Activated naive CD8-positive, alpha-beta T cell treated with anti-CD3 and anti-CD28 coated beads, Interleukin-2, amount 10 ng/mL, durations not matched to agents 7 days and 5 days (primary cell): ENCODE measurements at regions not wholly inside any gene's neighbourhood (a gene's known extent, or its start where the extent isn't known, plus 50 kb on each side); places are given as distances from the start of the nearest gene placed in this dataset.
A peak's percentile ranks its signal among the peaks of the same experiment; 100 is the strongest.
"Not testable (repeated sequence)": the region's sequence is repeated elsewhere in the genome, so short reads cannot be mapped to it uniquely, and the experiment has no call there.

Source experiments
- ATAC-seq: fragments of 150-1000 bp; cut with Tn5 transposase; one replicate; pipeline ENCODE4 v1.10.0; 2021; ENCODE audit warnings: low read depth, moderate library complexity
- POLR2A ChIA-PET: fragments of 350-600 bp; sonication (Branson Sonifier 250); formaldehyde crosslinking; loops from one replicate; lab custom pipeline; 2021; ENCODE audit warnings: antibody characterized with exemption; lab: Charles Lee
- DNase-seq: peaks from one replicate; pipeline ENCODE4 v3.0.0; 2021
- H3K27ac Mint-ChIP-seq: one replicate; pipeline ENCODE4 v1.8.0; 2022; ENCODE audit warnings: mild to moderate bottlenecking, mixed read lengths
- H3K27me3 Mint-ChIP-seq: one replicate; pipeline ENCODE4 v1.8.0; 2022; ENCODE audit warnings: mild to moderate bottlenecking, moderate library complexity, mixed read lengths
- H3K36me3 Mint-ChIP-seq: one replicate; pipeline ENCODE4 v1.8.0; 2021; ENCODE audit warnings: mild to moderate bottlenecking, mixed read lengths
- H3K4me1 Mint-ChIP-seq: one replicate; pipeline ENCODE4 v1.8.0; 2021; ENCODE audit warnings: mixed read lengths
- H3K4me3 Mint-ChIP-seq: one replicate; pipeline ENCODE4 v1.8.0; 2022; ENCODE audit warnings: mild to moderate bottlenecking, moderate library complexity, mixed read lengths
- H3K9me3 Mint-ChIP-seq: one replicate; pipeline ENCODE4 v1.8.0; 2021; ENCODE audit warnings: mixed read lengths

DNA sequence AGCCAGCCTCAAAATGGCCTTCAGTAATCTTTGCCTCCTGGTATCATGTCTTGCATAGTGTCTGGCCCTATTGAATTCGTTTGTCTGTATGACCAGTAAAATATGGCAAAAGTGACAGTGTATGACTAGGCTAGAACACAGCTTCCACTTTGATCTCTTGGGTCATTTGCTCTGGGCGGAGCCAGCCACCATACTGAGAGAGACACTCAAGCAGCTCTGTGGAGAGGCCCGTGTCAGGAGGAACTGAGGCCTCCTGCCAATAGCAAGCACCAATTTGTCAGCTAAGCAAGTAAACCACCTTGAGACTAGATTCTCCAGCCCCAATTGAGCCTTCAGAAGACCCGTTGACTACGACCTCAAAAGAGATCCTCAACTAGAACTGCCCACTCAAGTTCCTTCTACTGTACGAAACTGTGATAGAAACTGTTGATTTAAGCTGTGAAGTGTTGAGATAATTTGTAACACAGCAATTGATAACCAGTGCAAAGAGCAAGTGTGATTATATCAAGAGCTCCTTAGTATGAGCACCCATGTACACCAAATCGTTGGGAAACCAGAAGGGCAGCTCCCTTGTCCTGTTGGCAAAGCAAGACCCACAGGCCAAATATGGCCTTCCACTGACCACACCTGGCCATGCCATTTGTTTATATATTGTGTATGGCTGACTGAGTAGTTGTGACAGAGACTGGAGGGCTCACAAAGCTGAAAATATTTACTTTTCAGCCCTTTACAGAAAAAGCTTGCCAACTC, 52.7 kb upstream of the SERBP1 start:
- peaks cover 5% of the 10 kb centered on the region for H3K4me1 Mint-ChIP-seq
- no peak overlapping the region for H3K4me3 Mint-ChIP-seq
- H3K36me3 Mint-ChIP-seq: no peaks in the 10 kb centered on the region
- no peaks in the 10 kb centered on the region for H3K9me3 Mint-ChIP-seq
- H3K27me3 Mint-ChIP-seq: no peaks in the 10 kb centered on the region
- DNase-seq (no peak), ATAC-seq (no peak)
- no peak overlapping the region for H3K27ac Mint-ChIP-seq
- POLR2A ChIA-PET: interaction anchor here (0.5 kb wide), 1 partner anchor 62 kb away, joined by 3 read pairs; no protein-coding TSS in a partner anchor

- Mint-ChIP-seq H3K4me1 (peaks cover 2% of the 10 kb centered on the region), H3K36me3 (no peaks in the 10 kb centered on the region), H3K27me3 (no peaks in the 10 kb centered on the region), H3K4me3 (no peak overlapping the region), H3K27ac (no peak overlapping the region), H3K9me3 (no peaks in the 10 kb centered on the region)
- ATAC-seq: no peak
- DNase-seq: no peak
- POLR2A ChIA-PET: no interaction called here
Measured at GRCh38 chr1:67484492-67484891, 54.3 kb upstream of the SERBP1 start.

DNA sequence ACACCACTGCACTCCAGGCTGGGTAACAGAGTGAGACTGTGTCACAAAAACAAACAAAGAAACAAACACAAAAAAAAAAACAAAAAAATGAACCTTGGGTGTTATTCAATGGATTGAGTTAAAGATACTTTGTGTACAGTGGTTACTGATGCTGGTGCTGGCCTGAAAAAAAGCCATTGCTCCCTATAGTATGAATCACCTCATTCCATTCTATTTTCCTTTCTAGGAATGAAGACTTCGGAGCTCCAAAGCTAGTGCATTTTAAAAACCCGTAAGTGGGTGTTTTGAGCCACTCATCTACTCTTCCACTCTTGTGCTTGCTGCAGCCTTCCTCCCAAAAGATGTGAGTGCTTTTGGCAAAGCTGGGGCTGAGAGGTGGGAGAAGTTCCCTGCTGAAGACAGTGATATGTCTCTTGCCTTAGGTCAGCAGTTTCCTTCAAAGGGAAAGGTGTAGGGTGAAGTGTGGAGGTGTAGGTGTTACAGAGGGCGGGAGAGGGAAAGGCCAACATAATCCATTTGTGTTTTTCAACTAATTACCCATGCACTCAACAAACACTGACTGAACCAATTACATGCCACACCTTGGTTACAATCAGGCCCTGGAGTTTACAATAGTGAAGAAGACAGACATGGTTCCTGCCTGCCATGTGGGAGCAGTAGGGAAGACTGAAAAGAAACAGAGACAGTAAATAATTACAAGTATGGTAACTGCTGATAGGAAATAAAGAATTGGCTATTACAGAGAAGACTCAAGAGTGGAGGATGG, 55.0 kb upstream of the SERBP1 start:
- no peaks in the 10 kb centered on the region for H3K9me3 Mint-ChIP-seq
- H3K36me3 Mint-ChIP-seq: no peaks in the 10 kb centered on the region
- POLR2A ChIA-PET: no interaction called here
- no peak overlapping the region for H3K4me3 Mint-ChIP-seq
- no peaks in the 10 kb centered on the region for H3K27me3 Mint-ChIP-seq
- H3K4me1 Mint-ChIP-seq: peaks cover 3% of the 10 kb centered on the region
- H3K27ac Mint-ChIP-seq: no peak overlapping the region
- ATAC-seq: no peak
- DNase-seq: no peak

DNA sequence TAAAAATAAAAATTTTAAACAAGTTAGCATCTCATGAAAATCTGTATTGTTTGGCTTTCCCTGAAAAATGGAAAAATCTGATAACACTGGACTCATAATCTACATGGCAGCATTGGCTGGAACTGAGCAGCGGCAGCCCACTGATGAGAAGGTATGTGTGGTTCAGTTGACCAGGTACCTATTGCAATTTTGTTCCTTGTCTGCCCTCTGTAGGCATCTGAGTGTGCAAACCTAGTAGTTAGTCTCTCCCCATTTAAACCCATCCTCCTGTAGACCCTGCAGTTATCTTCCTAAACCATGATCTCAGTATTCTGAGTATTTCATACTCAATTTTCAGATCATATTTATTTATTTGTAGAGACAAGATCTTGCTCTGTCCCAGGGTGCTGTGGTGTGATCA, 59.4 kb upstream of the SERBP1 start:
- Mint-ChIP-seq H3K4me3 (no peak overlapping the region), H3K9me3 (no peaks in the 10 kb centered on the region), H3K27ac (no peak overlapping the region), H3K27me3 (no peaks in the 10 kb centered on the region), H3K36me3 (no peaks in the 10 kb centered on the region), H3K4me1 (peaks cover 1% of the 10 kb centered on the region)
- POLR2A ChIA-PET: no interaction called here
- ATAC-seq: no peak
- no peak for DNase-seq

- Mint-ChIP-seq H3K4me1 (peaks cover 1% of the 10 kb centered on the region), H3K27ac (no peak overlapping the region), H3K4me3 (no peak overlapping the region), H3K27me3 (no peaks in the 10 kb centered on the region), H3K9me3 (no peaks in the 10 kb centered on the region), H3K36me3 (no peaks in the 10 kb centered on the region)
- DNase-seq (no peak), ATAC-seq (no peak)
- POLR2A ChIA-PET: no interaction called here
Measured at GRCh38 chr1:67491280-67491679, 61.1 kb upstream of the SERBP1 start.

DNA sequence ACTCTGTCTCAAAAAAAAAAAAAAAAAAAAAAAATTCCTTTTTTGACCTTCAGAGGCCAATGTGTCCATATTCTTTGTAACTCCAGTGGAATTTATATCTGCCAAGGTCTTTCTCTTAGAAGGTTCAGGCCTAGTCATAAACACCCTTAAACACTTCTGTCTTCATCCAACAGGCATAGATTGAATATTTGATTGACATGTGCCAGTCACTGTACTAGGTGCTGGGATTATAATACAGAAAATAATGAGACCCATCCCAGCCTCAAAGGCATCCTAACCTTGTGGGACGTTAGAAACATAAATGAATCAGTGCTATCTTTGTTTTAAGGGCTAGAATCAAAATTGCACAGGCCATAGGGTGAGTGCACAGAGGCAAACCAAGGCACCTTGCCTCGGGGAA, 62.9 kb upstream of the SERBP1 start:
- DNase-seq: no peak
- Mint-ChIP-seq H3K27me3 (no peaks in the 10 kb centered on the region), H3K36me3 (no peaks in the 10 kb centered on the region), H3K4me3 (no peak overlapping the region), H3K9me3 (no peaks in the 10 kb centered on the region), H3K4me1 (peaks cover 1% of the 10 kb centered on the region), H3K27ac (no peak overlapping the region)
- ATAC-seq: no peak
- POLR2A ChIA-PET: no interaction called here

DNA sequence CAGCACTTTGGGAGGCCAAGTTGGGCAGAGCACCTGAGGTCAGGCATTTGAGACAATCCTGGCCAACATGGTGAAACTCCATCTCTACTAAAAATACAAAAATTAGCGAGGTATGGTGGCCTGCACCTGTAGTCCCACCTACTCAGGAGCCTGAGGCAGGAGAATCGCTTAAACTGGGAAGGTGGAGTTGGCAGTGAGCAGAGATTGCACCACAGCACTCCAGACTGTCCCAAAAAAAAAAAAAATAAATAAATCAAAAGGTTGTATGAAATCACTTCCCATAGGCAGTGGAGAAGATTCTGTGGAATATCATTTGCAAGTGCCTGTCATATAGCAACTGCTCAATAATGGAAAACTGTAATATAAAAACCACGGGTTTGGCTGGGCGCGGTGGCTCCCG, 65.1 kb upstream of the SERBP1 start:
- no peaks in the 10 kb centered on the region for H3K36me3 Mint-ChIP-seq
- ATAC-seq (no peak), DNase-seq (no peak)
- H3K9me3 Mint-ChIP-seq: no peaks in the 10 kb centered on the region
- no peak overlapping the region for H3K4me3 Mint-ChIP-seq
- H3K27ac Mint-ChIP-seq: no peak overlapping the region
- H3K4me1 Mint-ChIP-seq: peaks cover 1% of the 10 kb centered on the region
- POLR2A ChIA-PET: no interaction called here
- H3K27me3 Mint-ChIP-seq: peaks cover 2% of the 10 kb centered on the region

GRCh38 chr1:67496329-67496728, 66.1 kb upstream of the SERBP1 start:
- no peak for DNase-seq
- ATAC-seq: no peak
- Mint-ChIP-seq H3K9me3 (no peaks in the 10 kb centered on the region), H3K27me3 (peaks cover 5% of the 10 kb centered on the region), H3K4me3 (no peak overlapping the region), H3K4me1 (peaks cover 4% of the 10 kb centered on the region), H3K27ac (no peak overlapping the region), H3K36me3 (no peaks in the 10 kb centered on the region)
- POLR2A ChIA-PET: no interaction called here

DNA sequence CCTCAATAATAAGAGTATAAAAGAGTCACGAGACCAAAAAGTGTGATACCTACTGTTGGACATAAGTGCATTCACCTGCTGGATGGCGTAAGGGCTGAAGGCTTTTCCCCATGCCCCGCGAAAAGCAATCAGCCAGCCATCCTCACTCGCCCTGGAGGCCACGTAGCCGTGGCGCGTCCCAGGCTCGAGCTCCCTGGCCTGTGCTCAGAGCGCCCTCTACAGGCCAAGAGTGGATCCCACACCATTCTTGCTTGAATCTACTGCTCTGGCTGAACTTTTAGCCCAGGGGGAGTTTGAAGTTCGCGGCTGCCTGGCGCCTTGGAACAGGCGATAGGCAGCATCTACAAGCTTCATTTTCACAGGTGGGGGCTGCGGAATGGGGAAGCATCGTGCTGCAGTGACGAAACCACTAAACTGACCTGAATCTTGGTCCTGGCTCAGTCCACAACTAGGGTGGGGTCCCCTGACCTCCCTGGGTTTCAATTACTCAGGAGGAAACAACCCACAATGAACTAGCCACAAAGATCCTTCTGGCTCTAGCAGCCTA, 70.3 kb upstream of the SERBP1 start:
- Mint-ChIP-seq H3K36me3 (no peaks in the 10 kb centered on the region), H3K27ac (no peak overlapping the region), H3K4me3 (peak overlapping the region; percentile 59), H3K9me3 (no peaks in the 10 kb centered on the region), H3K27me3 (peaks cover 8% of the 10 kb centered on the region), H3K4me1 (peaks cover 4% of the 10 kb centered on the region)
- ATAC-seq: peak; percentile 99
- DNase-seq: peak; percentile 88
- POLR2A ChIA-PET: interaction anchor here (0.9 kb wide), 1 partner anchor 504 kb away, joined by 3 read pairs; no protein-coding TSS in a partner anchor

DNA sequence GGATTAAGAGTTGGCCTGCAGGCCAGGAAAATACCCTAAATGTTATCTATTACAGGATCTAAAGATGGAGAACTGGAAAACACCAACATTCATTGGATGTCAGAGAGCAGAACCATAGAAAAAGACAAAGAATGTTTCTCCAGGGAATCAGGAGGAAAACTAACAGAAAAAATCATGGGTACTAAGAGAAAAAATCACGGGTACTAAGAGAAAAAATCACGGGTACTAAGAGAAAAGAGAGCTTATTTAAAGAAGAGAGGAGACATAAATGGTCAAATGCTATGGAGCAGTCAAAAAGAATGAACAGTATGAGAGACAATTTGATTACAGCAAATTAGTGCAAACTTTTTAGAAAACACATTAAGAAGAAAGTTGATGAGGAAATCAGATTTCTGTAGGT, 73.8 kb upstream of the SERBP1 start:
- H3K9me3 Mint-ChIP-seq: no peaks in the 10 kb centered on the region
- POLR2A ChIA-PET: no interaction called here
- H3K4me3 Mint-ChIP-seq: no peak overlapping the region
- H3K36me3 Mint-ChIP-seq: no peaks in the 10 kb centered on the region
- peaks cover 4% of the 10 kb centered on the region for H3K4me1 Mint-ChIP-seq
- ATAC-seq: no peak
- H3K27ac Mint-ChIP-seq: no peak overlapping the region
- peaks cover 6% of the 10 kb centered on the region for H3K27me3 Mint-ChIP-seq
- DNase-seq: no peak

DNA sequence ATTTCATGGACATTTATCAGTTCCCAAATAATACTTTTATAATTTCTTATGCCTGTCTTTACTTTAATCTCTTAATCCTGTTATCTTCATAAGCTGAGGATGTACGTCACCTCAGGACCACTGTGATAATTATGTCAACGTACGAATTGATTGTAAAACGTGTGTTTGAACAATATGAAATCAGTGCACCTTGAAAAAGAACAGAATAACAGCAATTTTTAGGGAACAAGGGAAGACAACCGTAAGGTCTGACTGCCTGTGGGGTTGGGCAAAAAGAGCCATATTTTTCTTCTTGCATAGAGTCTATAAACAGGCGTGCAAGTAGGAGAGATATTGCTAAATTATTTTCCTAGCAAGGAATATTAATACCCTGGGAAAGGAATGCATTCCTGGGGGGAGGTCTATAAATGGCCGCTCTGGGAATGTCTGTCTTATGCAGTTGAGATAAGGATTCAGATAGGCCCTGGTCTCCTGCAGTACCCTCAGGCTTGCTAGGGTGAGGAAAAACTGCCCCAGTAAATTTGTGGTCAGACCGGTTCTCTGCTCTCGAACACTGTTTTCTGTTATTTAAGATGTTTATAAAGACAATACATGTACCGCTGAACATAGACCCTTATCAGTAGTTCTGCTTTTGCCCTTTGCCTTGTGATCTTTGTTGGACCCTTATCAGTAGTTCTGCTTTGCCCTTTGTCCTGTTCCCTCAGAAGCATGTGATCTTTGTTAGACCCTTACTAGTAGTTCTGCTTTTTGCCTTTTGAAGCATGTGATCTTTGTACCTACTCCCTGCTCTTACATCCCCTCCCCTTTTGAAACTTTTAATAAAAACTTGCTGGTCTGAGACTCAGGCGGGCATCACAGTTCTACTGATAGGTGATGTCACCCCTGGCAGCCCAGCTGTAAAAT, 83.4 kb upstream of the SERBP1 start:
- H3K36me3 Mint-ChIP-seq, POLR2A ChIA-PET, DNase-seq, H3K4me1 Mint-ChIP-seq, H3K27me3 Mint-ChIP-seq, ATAC-seq, H3K27ac Mint-ChIP-seq, H3K4me3 Mint-ChIP-seq: not testable (repeated sequence)
- peaks cover 16% of the 10 kb centered on the region for H3K9me3 Mint-ChIP-seq

DNA sequence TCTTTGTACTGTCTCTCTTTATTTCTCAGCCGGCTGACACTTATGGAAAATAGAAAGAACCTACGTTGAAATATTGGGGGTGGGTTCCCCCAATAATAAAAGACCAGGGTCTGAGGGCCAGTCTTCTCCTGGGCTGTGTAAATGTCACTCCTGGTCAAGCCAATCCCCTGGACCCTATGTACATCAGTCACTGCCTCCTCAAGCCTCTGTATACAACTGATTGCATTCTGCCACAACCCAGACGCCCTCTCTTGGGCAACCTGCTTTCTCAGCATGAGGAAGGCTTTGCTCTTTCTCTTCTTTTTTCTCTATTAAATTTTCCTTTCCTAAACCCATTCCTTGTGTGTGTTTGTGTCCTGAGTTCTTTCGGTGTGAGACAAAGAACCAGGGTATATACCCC, 84.1 kb upstream of the SERBP1 start:
- POLR2A ChIA-PET: no interaction called here
- Mint-ChIP-seq H3K27ac (no peak overlapping the region), H3K36me3 (no peaks in the 10 kb centered on the region), H3K4me3 (no peak overlapping the region), H3K4me1 (no peaks in the 10 kb centered on the region), H3K27me3 (peaks cover 6% of the 10 kb centered on the region), H3K9me3 (peaks cover 13% of the 10 kb centered on the region)
- ATAC-seq: no peak
- no peak for DNase-seq

- POLR2A ChIA-PET: no interaction called here
- DNase-seq (no peak), ATAC-seq (no peak)
- Mint-ChIP-seq H3K36me3 (no peaks in the 10 kb centered on the region), H3K4me3 (no peak overlapping the region), H3K27me3 (peaks cover 6% of the 10 kb centered on the region), H3K27ac (no peak overlapping the region), H3K9me3 (peaks cover 13% of the 10 kb centered on the region), H3K4me1 (no peaks in the 10 kb centered on the region)
Measured at GRCh38 chr1:67514786-67515185, 84.6 kb upstream of the SERBP1 start.
